Left ventricle myocardium inferior (tissue), 1 donor: ENCODE measurements at regions not wholly inside any gene's neighbourhood (a gene's known extent, or its start where the extent isn't known, plus 50 kb on each side); places are given as distances from the start of the nearest gene placed in this dataset.
A peak's percentile ranks its signal among the peaks of the same experiment; 100 is the strongest.
"Not testable (repeated sequence)": the region's sequence is repeated elsewhere in the genome, so short reads cannot be mapped to it uniquely, and the experiment has no call there.

Experiments
- DNase-seq: peaks from one replicate; pipeline ENCODE4 v3.0.0-alpha.2; 2020
- H3K27ac ChIP-seq: fragments of 200-600 bp; replicated peaks from 2 replicates; pipeline ENCODE4 v1.8.0; 2021
- H3K27me3 ChIP-seq: fragments of 200-600 bp; 2 replicates; pipeline ENCODE4 v1.8.0; 2021; ENCODE audit warnings: low read depth
- H3K36me3 ChIP-seq: fragments of 200-600 bp; 2 replicates; pipeline ENCODE4 v1.8.0; 2021
- H3K4me1 ChIP-seq: fragments of 200-600 bp; 2 replicates; pipeline ENCODE4 v1.8.0; 2021
- H3K4me3 ChIP-seq: fragments of 200-600 bp; 2 replicates; pipeline ENCODE4 v1.8.0; 2021; ENCODE audit warnings: mild to moderate bottlenecking, moderate library complexity
- H3K9me3 ChIP-seq: fragments of 200-600 bp; replicated peaks from 2 replicates; pipeline ENCODE4 v1.8.0; 2021
- intact Hi-C: fragments of 100-400 bp; cut with micrococcal nuclease; formaldehyde crosslinking; loops from one replicate; pipeline ENCODE4 v1.11.0; 2022
- TF ChIP-seq, protein P1 (sequence below): fragments of 200-600 bp; IDR thresholded peaks from 2 replicates; pipeline ENCODE4 v1.8.0; 2021; ENCODE audit warnings: antibody characterized with exemption, mild to moderate bottlenecking, borderline replicate concordance
- donor health status: DM: no; HTN: yes; CAD: no; lungs with severe emphysema.

GRCh38 chr5:96294884-96295202, 138.2 kb downstream of the PCSK1 start:
- TF ChIP-seq, protein P1, sequence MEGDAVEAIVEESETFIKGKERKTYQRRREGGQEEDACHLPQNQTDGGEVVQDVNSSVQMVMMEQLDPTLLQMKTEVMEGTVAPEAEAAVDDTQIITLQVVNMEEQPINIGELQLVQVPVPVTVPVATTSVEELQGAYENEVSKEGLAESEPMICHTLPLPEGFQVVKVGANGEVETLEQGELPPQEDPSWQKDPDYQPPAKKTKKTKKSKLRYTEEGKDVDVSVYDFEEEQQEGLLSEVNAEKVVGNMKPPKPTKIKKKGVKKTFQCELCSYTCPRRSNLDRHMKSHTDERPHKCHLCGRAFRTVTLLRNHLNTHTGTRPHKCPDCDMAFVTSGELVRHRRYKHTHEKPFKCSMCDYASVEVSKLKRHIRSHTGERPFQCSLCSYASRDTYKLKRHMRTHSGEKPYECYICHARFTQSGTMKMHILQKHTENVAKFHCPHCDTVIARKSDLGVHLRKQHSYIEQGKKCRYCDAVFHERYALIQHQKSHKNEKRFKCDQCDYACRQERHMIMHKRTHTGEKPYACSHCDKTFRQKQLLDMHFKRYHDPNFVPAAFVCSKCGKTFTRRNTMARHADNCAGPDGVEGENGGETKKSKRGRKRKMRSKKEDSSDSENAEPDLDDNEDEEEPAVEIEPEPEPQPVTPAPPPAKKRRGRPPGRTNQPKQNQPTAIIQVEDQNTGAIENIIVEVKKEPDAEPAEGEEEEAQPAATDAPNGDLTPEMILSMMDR = no peak
- Histone ChIP-seq H3K27ac (peak overlapping the region; percentile 75), H3K27me3 (no peaks in the 10 kb centered on the region), H3K36me3 (no peaks in the 10 kb centered on the region), H3K9me3 (no peaks in the 10 kb centered on the region), H3K4me3 (no peak overlapping the region), H3K4me1 (peaks cover 42% of the 10 kb centered on the region)
- intact Hi-C loops = no loop called here
- DNase-seq = no peak

DNA sequence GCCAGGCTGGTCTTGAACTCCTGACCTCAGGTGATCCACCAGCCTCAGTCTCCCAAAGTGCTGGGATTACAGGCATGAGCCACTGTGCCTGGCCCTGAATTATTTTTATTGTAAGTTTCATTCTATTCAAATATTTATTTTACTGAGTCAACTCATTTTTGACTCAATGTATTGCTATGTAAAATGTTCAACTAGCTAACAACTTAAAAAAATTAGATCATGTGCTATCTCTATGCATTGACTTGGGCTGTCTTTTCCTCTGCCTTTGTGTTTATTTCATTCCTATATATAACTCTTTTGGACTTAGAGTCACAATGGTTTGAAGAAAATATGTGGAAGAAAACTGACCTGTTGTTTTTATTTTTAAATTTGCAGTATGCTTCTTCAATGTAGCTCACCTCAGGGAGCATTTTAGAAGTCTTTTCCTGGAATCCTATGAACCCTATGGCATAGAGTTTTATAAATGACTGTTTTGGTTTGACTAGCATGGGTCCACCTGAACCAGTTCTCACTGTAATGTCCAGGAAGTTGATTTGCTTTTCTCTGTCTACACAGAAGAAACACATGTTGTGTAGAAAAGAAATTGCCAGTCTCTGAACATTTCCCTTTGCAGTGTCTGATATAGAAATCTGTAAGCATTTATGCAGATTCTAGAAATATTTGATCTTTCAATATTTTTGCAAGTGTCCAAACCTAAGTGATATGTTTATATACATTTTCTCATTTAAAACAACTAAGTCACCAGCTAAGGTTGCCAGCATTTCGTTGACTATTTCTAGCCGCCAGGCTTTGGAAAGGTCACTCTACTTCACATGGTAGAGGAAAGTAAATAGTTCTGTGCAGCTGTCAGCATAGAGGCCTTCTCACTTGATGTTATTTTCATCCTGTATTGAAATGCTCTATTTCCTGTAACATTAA, 138.8 kb downstream of the PCSK1 start:
- Histone ChIP-seq H3K4me3 (no peak overlapping the region), H3K4me1 (peaks cover 42% of the 10 kb centered on the region), H3K9me3 (no peaks in the 10 kb centered on the region), H3K27ac (peak overlapping the region; percentile 75), H3K27me3 (no peaks in the 10 kb centered on the region), H3K36me3 (no peaks in the 10 kb centered on the region)
- intact Hi-C loops = no loop called here
- DNase-seq = no peak
- TF ChIP-seq, protein P1 = no peak

- DNase-seq = peak; percentile 20
- Histone ChIP-seq H3K9me3 (no peaks in the 10 kb centered on the region), H3K4me1 (peaks cover 41% of the 10 kb centered on the region), H3K36me3 (no peaks in the 10 kb centered on the region), H3K27me3 (no peaks in the 10 kb centered on the region), H3K4me3 (no peak overlapping the region), H3K27ac (peak overlapping the region; percentile 75)
- intact Hi-C loops = no loop called here
- TF ChIP-seq, protein P1 = no peak
Observed at GRCh38 chr5:96292582-96293247, 140.3 kb downstream of the PCSK1 start.

- DNase-seq, H3K9me3 ChIP-seq, H3K27ac ChIP-seq, H3K27me3 ChIP-seq, H3K36me3 ChIP-seq, H3K4me3 ChIP-seq, intact Hi-C loops: not testable (repeated sequence)
- H3K4me1 ChIP-seq = peaks cover 16% of the 10 kb centered on the region
Observed at GRCh38 chr5:96289287-96289686, 143.8 kb downstream of the PCSK1 start.

GRCh38 chr5:96288845-96289185, 144.2 kb downstream of the PCSK1 start:
- intact Hi-C loops = no loop called here
- TF ChIP-seq, protein P1 = no peak
- H3K4me1 ChIP-seq = peaks cover 11% of the 10 kb centered on the region
- no peak for DNase-seq
- no peaks in the 10 kb centered on the region for H3K36me3 ChIP-seq
- H3K27me3 ChIP-seq = no peaks in the 10 kb centered on the region
- H3K9me3 ChIP-seq = no peaks in the 10 kb centered on the region
- H3K27ac ChIP-seq = no peak overlapping the region
- no peak overlapping the region for H3K4me3 ChIP-seq

DNA sequence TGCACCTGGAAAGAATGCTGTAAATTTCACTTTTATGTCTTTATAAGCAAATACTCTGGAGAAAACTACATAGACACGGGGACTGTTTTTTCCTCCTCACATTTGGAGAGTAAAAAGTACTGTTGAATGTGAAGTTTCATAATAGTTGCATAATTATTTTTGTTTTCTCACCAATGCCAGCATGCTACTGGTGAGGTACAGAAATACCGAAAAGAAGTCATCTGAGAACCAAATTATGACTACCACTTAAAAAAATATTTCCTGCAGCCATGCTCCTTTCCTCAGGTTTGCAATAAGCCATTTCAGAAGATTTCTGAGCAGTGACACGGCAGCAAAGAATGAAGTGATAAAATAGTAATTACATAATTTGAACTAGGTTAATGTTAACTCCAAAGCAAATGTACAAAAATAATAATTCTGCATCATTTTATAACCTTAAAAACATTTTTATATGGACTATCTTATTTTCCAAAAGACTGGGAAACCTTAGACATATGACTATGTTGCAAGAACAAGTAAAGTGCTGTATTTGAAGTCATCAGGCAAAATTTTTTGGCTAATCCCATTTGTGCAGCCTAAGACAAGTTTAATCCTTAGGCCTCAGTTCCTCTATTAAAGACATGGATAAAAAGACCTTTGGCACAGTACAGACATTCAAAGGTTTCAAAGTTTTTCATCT, 144.7 kb downstream of the PCSK1 start:
- Histone ChIP-seq H3K27ac (no peak overlapping the region), H3K27me3 (no peaks in the 10 kb centered on the region), H3K4me1 (peaks cover 10% of the 10 kb centered on the region), H3K36me3 (no peaks in the 10 kb centered on the region), H3K4me3 (no peak overlapping the region), H3K9me3 (no peaks in the 10 kb centered on the region)
- TF ChIP-seq, protein P1 = no peak
- no peak for DNase-seq
- intact Hi-C loops = no loop called here
